Activated naive CD4-positive, alpha-beta T cell treated with anti-CD3 and anti-CD28 coated beads, Interleukin-2, amount 50 U/mL, for 24 hours (primary cell): ENCODE measurements at regions not wholly inside any gene's neighbourhood (a gene's known extent, or its start where the extent isn't known, plus 50 kb on each side); places are given as distances from the start of the nearest gene placed in this dataset.
"Not testable (repeated sequence)": the region's sequence is repeated elsewhere in the genome, so short reads cannot be mapped to it uniquely, and the experiment has no call there.

ENCODE experiments used
- H3K27ac Mint-ChIP-seq: one replicate; pipeline ENCODE4 v1.8.0; 2021; ENCODE audit warnings: mild to moderate bottlenecking, mixed read lengths
- H3K27me3 Mint-ChIP-seq: one replicate; pipeline ENCODE4 v1.8.0; 2021; ENCODE audit warnings: mixed read lengths
- H3K36me3 Mint-ChIP-seq: one replicate; pipeline ENCODE4 v1.8.0; 2021; ENCODE audit warnings: mixed read lengths
- H3K4me1 Mint-ChIP-seq: one replicate; pipeline ENCODE4 v1.8.0; 2021; ENCODE audit warnings: mixed read lengths
- H3K4me3 Mint-ChIP-seq: one replicate; pipeline ENCODE4 v1.8.0; 2021; ENCODE audit warnings: mild to moderate bottlenecking, mixed read lengths
- H3K9me3 Mint-ChIP-seq: one replicate; pipeline ENCODE4 v1.8.0; 2021; ENCODE audit warnings: mixed read lengths

DNA sequence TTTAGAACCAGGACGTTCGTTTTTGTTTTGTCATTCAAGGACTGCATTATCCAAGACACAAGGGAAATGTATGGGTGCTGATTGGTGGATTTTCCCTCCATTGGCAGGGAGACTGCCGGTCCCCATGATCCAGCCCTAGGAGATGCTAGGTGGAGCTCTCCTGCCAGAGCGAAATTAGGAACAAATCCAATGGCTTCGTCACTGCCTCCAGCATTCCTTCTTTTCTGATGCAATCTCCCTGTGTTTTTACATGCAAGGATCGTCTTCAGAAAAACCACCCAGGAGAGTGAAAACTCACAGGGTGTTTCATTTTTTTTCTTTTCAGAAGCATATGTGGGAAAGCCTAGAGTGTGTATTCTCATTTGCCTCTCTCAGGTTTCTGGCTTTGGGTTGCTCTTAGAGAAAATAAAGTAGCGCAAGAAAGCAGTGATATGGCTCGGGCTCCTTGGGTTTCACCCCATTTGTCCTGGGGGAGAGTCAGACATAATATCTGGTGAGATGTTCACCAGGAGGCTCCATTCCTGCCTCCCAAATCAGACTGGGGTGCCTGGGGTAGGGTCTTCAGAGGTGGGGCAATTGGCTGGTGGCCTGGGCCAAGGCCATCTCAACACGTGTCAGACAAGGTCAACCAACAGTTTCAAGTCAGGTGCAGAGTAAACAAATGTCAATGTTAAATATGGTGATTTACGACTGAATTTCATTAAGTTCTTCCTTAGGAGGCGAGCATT is 450.9 kb upstream of the MKI67 start:
- no peak overlapping the region for H3K4me3 Mint-ChIP-seq
- H3K4me1 Mint-ChIP-seq: no peaks in the 10 kb centered on the region
- H3K27ac Mint-ChIP-seq: no peak overlapping the region
- H3K9me3 Mint-ChIP-seq: no peaks in the 10 kb centered on the region
- H3K27me3 Mint-ChIP-seq: peaks cover 2% of the 10 kb centered on the region
- no peaks in the 10 kb centered on the region for H3K36me3 Mint-ChIP-seq

DNA sequence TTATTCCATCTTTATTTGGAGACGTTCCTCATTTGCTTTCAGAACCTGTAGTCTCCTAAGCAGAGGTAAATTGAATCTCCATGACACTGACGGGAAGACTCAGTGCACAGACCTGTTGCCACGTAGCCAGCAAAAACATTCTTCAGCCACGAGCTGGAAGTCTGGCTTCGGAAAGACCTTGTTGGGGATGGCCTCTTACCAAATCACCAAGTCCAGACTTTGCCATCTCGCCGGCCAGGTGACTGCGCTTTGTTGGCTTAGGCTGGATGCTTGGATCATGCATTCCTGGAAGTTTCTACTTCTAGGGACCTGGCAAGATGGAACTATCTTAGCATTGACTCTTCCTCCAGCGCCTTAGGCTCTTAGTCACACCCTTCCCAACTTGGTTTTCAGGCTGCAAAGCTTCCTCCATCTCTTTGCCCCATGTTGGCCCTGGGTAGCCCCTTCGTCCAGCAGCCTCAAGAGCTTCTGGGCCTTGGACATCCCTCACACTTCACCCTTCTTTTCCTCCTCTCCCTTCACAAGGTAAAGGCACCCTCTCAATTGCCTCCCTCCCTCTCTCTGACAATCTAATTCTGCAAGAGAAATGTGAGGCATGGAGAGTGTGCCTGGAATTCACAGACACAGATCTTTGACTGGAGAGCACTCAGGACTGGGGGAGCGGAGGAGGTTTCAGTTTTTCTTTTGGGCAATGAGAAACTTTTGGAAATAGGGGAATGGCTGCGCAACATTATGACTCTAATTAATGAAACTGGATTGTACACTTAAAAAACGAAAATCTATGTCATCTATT is 451.9 kb upstream of the MKI67 start:
- no peaks in the 10 kb centered on the region for H3K4me1 Mint-ChIP-seq
- no peaks in the 10 kb centered on the region for H3K36me3 Mint-ChIP-seq
- peaks cover 2% of the 10 kb centered on the region for H3K27me3 Mint-ChIP-seq
- no peak overlapping the region for H3K27ac Mint-ChIP-seq
- no peaks in the 10 kb centered on the region for H3K9me3 Mint-ChIP-seq
- no peak overlapping the region for H3K4me3 Mint-ChIP-seq

DNA sequence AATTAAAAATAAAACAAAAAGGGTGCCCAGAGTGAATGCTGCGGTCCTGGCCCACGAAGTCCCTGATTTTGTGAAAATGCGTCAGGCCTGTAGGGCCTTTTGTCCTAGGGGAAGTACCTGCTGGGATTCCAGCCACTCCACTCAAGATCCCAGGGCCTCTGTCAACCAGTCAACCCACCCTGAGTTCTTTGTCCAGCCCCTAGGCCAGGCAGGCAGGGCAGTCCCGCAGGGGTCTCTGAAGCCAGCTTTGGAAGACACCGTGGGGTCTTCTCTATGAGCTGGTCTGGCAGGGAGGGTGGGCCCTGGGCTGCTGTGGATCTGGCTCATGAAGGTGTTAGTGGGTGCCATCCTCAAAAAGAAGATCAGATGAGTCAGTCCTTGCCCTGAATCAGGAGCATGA is 452.5 kb upstream of the MKI67 start:
- Mint-ChIP-seq H3K27ac (no peak overlapping the region), H3K4me3 (no peak overlapping the region), H3K27me3 (peaks cover 2% of the 10 kb centered on the region), H3K36me3 (no peaks in the 10 kb centered on the region), H3K4me1 (no peaks in the 10 kb centered on the region), H3K9me3 (no peaks in the 10 kb centered on the region)

DNA sequence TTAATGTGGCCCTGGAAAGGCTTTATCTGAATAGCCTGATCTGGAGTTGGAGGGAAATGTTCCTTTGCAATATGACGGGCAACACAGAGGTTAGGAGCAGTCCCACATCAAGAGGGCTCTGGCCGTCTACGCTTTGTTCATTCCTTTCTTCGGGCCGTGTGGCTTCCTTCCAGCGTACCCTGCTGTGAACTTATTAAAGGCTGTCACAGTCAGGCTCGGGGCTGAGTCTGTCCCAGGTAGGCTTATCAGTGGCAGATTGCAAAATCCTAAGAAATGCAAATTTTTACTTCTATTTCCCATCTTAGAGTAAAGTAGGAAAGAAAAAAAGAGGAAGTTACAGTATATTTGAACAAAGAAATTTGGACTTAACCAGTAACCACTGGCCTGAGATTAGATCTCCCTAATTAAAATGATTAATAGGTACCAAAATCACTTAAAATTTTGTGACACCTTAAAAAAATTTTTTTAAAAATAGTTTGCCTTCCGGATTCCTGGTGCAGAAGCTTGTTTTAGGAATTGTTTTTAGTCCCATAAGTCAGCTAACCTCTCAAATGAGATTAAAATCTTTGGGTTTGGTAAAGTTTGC is 453.1 kb upstream of the MKI67 start:
- Mint-ChIP-seq H3K27me3 (peaks cover 2% of the 10 kb centered on the region), H3K27ac (no peak overlapping the region), H3K36me3 (no peaks in the 10 kb centered on the region), H3K4me3 (no peak overlapping the region), H3K4me1 (no peaks in the 10 kb centered on the region), H3K9me3 (no peaks in the 10 kb centered on the region)

DNA sequence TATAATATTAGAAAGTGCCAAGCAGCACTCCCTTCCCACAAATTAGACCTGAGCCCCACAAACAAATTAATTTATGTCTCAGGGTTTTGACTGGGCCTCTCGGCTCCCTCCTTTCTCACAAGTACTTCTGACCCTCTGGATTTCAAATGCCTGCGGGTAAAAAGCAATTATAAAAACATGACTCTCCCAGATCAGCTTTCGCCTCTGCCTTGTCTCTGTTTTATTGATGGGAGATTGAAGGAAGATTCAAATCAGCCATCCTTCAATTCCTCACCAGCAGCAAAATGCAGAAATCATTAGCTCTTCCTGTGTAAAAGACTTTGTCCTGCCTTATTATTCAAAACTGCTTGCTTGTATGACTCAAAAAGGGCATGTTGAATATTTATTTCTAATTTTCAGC is 453.7 kb upstream of the MKI67 start:
- Mint-ChIP-seq H3K4me3 (no peak overlapping the region), H3K36me3 (no peaks in the 10 kb centered on the region), H3K9me3 (no peaks in the 10 kb centered on the region), H3K27ac (no peak overlapping the region), H3K4me1 (no peaks in the 10 kb centered on the region), H3K27me3 (peaks cover 2% of the 10 kb centered on the region)

DNA sequence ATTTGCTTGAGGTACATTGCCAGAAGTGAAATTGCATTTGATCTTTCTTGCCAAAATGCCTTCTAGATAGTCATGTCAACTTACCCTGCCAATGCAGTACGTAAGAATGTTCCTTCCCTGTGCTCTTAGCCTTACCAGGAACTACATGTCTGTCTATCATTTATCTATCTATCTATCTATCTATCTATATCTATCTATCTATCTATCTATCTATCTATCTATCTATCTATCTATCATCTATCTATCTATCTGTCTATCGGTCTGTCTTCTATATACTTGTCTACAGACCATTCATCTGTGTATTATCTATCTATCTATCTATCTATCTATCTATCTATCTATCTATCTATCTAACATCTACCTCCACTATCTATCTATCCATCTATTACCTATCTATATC is 456.9 kb upstream of the MKI67 start:
- not testable (repeated sequence) for H3K36me3 Mint-ChIP-seq, H3K9me3 Mint-ChIP-seq, H3K27me3 Mint-ChIP-seq, H3K27ac Mint-ChIP-seq, H3K4me3 Mint-ChIP-seq, H3K4me1 Mint-ChIP-seq

DNA sequence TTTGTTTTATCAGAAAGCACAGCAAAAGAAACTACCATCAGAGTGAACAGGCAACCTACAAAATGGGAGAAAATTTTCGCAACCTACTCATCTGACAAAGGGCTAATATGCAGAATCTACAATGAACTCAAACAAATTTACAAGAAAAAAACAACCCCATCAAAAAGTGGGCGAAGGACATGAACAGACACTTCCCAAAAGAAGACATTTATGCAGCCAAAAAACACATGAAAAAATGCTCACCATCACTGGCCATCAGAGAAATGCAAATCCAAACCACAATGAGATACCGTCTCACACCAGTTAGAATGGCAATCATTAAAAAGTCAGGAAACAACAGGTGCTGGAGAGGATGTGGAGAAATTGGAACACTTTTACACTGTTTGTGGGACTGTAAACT is 460.4 kb upstream of the MKI67 start:
- not testable (repeated sequence) for H3K27ac Mint-ChIP-seq, H3K36me3 Mint-ChIP-seq, H3K9me3 Mint-ChIP-seq, H3K4me3 Mint-ChIP-seq, H3K27me3 Mint-ChIP-seq, H3K4me1 Mint-ChIP-seq

DNA sequence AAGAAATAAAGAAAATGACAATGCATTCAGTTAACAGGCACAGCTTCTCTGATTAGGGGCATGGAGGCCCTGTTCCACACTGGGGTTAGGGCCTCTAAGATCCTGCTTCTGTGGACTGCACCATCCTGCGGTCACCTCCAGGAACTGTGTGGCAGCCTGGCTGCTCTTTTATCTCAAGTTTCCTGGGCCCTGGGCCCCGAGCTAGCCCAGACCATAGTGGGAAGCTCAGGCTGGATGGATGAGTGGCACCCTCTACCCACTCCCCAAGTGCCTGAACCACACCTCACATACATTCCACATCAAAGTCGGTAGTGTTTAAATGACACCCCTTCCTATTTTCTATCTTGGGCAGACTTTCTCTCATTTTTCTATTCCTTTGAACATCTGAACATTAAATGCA is 461.5 kb upstream of the MKI67 start:
- H3K36me3 Mint-ChIP-seq: no peaks in the 10 kb centered on the region
- no peaks in the 10 kb centered on the region for H3K9me3 Mint-ChIP-seq
- H3K27ac Mint-ChIP-seq: no peak overlapping the region

DNA sequence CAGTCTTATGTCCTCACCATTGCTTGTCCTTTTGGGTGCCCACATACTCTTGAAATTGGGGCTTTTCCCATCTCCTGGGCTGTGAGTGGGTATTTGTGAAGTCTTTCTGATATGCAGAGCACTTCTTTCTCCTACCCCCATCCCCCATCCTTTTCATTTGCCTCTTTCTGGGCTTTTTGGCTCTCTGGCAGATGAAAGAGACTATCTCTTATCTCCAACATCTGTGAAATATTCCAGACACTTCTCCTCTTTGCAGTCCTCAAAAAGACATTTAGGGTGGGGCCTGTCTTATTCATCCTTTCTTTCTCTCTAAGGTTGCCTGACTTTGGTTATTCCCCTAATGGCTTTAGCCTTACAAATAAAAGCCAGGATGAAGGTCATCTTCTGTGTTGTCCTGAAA is 462.2 kb upstream of the MKI67 start:
- no peaks in the 10 kb centered on the region for H3K27me3 Mint-ChIP-seq

More for the DNA sequence above, 461.5 kb upstream of the MKI67 start:
- no peaks in the 10 kb centered on the region for H3K4me1 Mint-ChIP-seq
- H3K4me3 Mint-ChIP-seq: no peak overlapping the region
- no peaks in the 10 kb centered on the region for H3K27me3 Mint-ChIP-seq

DNA sequence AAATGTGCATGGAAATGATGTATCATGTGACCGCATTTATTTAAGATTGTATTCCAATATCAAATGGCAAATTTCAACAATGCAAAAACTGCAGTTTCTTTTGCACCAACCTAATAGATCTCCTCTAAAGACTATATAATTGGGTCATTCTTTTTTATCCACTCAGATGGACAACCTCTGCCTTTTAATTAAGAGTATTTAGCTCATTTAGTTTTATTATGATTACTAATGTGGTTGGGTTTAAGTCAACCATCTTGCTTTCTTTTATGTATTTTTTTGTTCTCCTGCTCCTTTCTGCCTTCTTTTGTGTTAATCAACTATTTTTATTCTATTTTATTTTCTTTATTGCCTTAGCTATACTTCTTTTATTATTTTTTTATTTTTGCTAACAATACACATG is 468.5 kb upstream of the MKI67 start:
- Mint-ChIP-seq H3K27ac (no peak overlapping the region), H3K9me3 (peaks cover 13% of the 10 kb centered on the region), H3K4me3 (no peak overlapping the region), H3K4me1 (no peaks in the 10 kb centered on the region), H3K36me3 (peaks cover 1% of the 10 kb centered on the region), H3K27me3 (peaks cover 5% of the 10 kb centered on the region)

More for the DNA sequence above, 462.2 kb upstream of the MKI67 start:
- Mint-ChIP-seq H3K9me3 (no peaks in the 10 kb centered on the region), H3K4me1 (no peaks in the 10 kb centered on the region), H3K27ac (no peak overlapping the region), H3K36me3 (no peaks in the 10 kb centered on the region), H3K4me3 (no peak overlapping the region)

DNA sequence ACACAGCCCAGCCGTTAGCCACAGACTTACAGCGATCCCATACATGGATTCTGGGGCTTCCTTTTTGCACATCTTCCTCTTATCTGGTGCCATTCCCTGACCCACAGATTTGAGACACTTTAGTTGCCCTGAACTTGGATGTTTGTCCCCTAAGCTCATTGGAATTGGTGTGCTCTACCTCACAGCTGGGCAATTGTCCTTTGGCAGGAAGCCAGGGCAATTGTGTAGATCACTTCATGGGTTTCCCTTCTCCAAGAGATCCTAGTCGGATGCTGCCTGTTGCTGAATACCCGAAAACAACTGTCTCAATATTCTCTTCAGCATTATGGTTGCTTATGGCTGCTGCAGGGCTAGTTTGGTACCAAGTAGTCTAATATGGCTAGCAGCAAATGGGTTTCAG is 470.7 kb upstream of the MKI67 start:
- Mint-ChIP-seq H3K4me1 (no peaks in the 10 kb centered on the region), H3K27ac (no peak overlapping the region), H3K4me3 (no peak overlapping the region), H3K27me3 (peaks cover 5% of the 10 kb centered on the region), H3K36me3 (peaks cover 1% of the 10 kb centered on the region), H3K9me3 (peaks cover 13% of the 10 kb centered on the region)

DNA sequence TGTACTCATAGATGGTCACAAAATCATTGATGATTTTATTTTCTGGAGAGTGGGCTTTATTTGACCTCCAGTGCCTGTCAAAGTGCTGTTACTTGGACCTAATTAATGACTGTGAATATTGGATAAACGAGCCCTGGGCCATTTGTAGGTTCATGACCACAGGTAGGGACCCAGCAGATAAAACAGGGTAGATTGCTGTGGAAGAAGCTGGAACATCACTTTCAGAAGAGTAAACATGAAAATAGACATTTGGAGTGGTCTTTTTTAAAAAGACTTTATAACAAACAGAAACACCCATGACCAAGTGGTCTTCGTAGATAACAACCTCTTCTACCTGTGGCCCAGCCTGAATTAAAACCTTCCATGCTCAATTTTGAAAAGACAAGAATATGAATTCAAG is 472.8 kb upstream of the MKI67 start:
- Mint-ChIP-seq H3K9me3 (peaks cover 17% of the 10 kb centered on the region), H3K27ac (no peak overlapping the region), H3K27me3 (peaks cover 6% of the 10 kb centered on the region)

DNA sequence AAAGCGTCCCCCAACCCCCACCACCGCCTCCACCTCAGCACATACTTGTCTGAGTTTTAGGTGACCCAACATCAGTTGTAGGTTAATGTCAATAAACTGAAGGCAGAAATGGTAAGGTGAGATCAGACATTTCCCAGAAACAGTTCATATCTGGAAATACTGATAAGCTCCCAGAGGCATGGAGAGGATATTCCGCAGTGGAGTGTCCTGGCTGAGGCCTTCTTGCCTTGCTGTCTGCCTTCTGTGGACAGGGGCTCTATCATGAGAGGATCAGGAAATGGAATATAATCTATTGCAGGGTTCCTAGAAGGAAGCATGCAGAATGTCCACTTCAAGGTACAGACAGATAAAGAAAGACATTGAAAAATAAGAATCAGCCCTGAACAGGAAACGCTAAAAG is 473.3 kb upstream of the MKI67 start:
- peaks cover 17% of the 10 kb centered on the region for H3K9me3 Mint-ChIP-seq
- no peak overlapping the region for H3K27ac Mint-ChIP-seq
- H3K36me3 Mint-ChIP-seq: peaks cover 1% of the 10 kb centered on the region
- no peak overlapping the region for H3K4me3 Mint-ChIP-seq
- H3K4me1 Mint-ChIP-seq: no peaks in the 10 kb centered on the region
- peaks cover 6% of the 10 kb centered on the region for H3K27me3 Mint-ChIP-seq

More for the DNA sequence above, 472.8 kb upstream of the MKI67 start:
- Mint-ChIP-seq H3K4me3 (no peak overlapping the region), H3K36me3 (peaks cover 1% of the 10 kb centered on the region), H3K4me1 (no peaks in the 10 kb centered on the region)

DNA sequence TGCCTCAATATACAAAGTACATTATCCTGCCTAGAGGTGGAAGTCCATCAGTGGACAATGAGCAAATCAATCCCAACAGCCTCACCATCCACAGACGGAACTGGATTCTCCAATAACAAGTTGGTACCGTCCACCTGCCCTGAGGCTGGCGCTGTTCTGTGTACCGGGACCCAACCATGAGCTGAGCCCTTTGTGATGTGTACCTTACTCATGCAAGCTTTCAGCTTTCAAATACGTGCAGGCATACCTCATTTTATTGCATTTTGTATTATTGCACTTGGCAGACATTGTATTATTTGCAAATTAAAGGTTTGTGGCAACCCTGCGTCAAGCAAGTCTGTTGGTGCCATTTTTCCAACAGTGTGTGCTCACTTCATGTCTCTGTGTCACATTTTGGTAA is 476.0 kb upstream of the MKI67 start:
- H3K27me3 Mint-ChIP-seq: peaks cover 2% of the 10 kb centered on the region
- H3K9me3 Mint-ChIP-seq: peaks cover 4% of the 10 kb centered on the region

DNA sequence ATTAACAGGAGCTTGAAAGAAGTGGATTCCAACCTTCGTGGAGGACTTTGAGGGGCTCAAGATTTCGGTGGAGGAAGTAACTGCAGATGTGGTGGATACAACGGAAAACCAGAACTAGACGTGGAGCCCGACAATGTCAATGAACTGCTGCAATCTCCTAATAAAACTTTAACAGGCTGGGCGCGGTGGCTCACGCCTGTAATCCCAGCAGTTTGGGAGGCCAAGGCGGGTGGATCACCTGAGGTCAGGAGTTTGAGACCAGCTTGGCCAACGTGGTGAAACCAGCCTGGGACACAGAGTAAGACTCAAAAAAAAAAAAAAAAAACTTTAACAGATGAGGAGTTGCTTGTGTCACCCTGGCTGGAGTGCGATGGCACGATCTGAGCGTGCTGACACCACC is 477.8 kb upstream of the MKI67 start:
- Mint-ChIP-seq H3K9me3 (peaks cover 4% of the 10 kb centered on the region), H3K4me1 (no peaks in the 10 kb centered on the region), H3K36me3 (no peaks in the 10 kb centered on the region), H3K4me3 (no peak overlapping the region), H3K27ac (no peak overlapping the region), H3K27me3 (peaks cover 1% of the 10 kb centered on the region)

More for the DNA sequence above, 476.0 kb upstream of the MKI67 start:
- Mint-ChIP-seq H3K27ac (no peak overlapping the region), H3K4me1 (no peaks in the 10 kb centered on the region), H3K4me3 (no peak overlapping the region), H3K36me3 (no peaks in the 10 kb centered on the region)

DNA sequence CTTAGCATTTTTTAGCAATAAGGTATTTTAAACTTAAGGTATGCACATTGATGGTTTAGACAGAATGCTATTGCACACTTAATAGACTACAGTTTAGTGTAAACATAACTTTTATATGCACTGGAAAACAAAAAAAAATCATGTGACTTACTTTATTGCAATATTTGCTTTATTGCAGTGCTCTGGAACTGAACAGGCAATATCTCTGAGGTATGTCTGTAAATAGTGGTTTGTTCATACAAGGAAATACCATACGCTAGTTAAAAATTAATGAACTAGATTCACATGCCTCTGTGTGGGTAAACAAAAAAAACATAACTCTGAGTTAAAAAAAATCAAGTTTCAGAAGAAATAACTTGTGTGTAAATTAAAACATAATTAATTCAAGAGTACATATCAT is 479.0 kb upstream of the MKI67 start:
- peaks cover 4% of the 10 kb centered on the region for H3K9me3 Mint-ChIP-seq
- H3K4me1 Mint-ChIP-seq: no peaks in the 10 kb centered on the region
- H3K27me3 Mint-ChIP-seq: peaks cover 1% of the 10 kb centered on the region
- H3K27ac Mint-ChIP-seq: no peak overlapping the region
- no peak overlapping the region for H3K4me3 Mint-ChIP-seq
- no peaks in the 10 kb centered on the region for H3K36me3 Mint-ChIP-seq
